Prostate gland (tissue), 2 donors: ENCODE measurements at regions not wholly inside any gene's neighbourhood (a gene's known extent, or its start where the extent isn't known, plus 50 kb on each side); places are given as distances from the start of the nearest gene placed in this dataset.

Experiments used
- POLR2AphosphoS5 ChIP-seq: sonication (generic); formaldehyde crosslinking; IDR thresholded peaks from one replicate; pipeline ENCODE4 v1.6.1; 2017; ENCODE audit warnings: antibody characterized with exemption
- TF ChIP-seq, protein P1 (sequence below), 4 experiments: fragments of 200-600 bp in 2 of 4; fragments of 450-650 bp in 2 of 4; sonication (generic) in 2 of 4; IDR thresholded peaks; 1 replicate in 3 of 4; 2 replicates in 1 of 4; pipeline ENCODE4 v1.5.1; 2016 to 2019; ENCODE audit warnings: antibody characterized with exemption in 4 of 4, mild to moderate bottlenecking in 2 of 4, moderate library complexity in 2 of 4

DNA sequence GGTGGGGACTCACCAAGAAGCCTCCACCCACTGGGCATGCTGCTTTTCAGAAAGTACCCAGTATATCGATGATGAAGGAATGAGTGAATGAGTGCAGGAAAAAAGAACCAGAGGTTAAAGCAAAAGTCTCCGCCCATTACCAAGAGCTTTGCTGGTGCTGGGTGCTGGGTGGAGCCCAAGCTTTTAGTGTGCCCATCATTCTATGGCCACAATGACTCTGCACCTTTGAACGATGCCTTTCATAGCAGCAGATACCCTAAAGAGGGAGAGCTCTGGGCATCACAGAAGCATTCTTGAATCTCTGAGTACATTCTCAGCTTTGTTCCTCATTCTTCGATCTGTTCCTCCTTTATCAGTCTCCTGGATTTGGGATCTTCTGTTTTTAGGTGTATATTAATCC is 450.7 kb upstream of the CCL2 start:
- TF ChIP-seq, protein P1, sequence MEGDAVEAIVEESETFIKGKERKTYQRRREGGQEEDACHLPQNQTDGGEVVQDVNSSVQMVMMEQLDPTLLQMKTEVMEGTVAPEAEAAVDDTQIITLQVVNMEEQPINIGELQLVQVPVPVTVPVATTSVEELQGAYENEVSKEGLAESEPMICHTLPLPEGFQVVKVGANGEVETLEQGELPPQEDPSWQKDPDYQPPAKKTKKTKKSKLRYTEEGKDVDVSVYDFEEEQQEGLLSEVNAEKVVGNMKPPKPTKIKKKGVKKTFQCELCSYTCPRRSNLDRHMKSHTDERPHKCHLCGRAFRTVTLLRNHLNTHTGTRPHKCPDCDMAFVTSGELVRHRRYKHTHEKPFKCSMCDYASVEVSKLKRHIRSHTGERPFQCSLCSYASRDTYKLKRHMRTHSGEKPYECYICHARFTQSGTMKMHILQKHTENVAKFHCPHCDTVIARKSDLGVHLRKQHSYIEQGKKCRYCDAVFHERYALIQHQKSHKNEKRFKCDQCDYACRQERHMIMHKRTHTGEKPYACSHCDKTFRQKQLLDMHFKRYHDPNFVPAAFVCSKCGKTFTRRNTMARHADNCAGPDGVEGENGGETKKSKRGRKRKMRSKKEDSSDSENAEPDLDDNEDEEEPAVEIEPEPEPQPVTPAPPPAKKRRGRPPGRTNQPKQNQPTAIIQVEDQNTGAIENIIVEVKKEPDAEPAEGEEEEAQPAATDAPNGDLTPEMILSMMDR (IDR thresholded peaks at IDR 0.05) = no peak
- TF ChIP-seq POLR2AphosphoS5 = no peak
